HL-60 (cell line): ENCODE measurements at regions not wholly inside any gene's neighbourhood (a gene's known extent, or its start where the extent isn't known, plus 50 kb on each side); places are given as distances from the start of the nearest gene placed in this dataset.

Experiments
- GABPA ChIP-seq: IDR thresholded peaks from 2 replicates; pipeline ENCODE4 v1.6.1; 2012; ENCODE audit warnings: low read depth
- POLR2AphosphoS5 ChIP-seq: IDR thresholded peaks from 2 replicates; pipeline ENCODE4 v1.6.1; 2012; ENCODE audit warnings: low read depth
- SPI1 ChIP-seq: IDR thresholded peaks from 2 replicates; pipeline ENCODE4 v1.6.1; 2012; ENCODE audit warnings: low read depth, mild to moderate bottlenecking, borderline replicate concordance
- TF ChIP-seq, protein P1 (sequence below): IDR thresholded peaks from one replicate; pipeline ENCODE4 v1.5.1; 2011; ENCODE audit warnings: low read length, control low read depth, inconsistent platforms; ENCODE audit not compliant: insufficient read depth
- TF ChIP-seq, protein P2 (sequence below): IDR thresholded peaks from 2 replicates; pipeline ENCODE4 v1.6.1; 2012; ENCODE audit warnings: low read depth; ENCODE audit not compliant: insufficient replicate concordance

- no peak for TF ChIP-seq SPI1
- TF ChIP-seq, protein P1, sequence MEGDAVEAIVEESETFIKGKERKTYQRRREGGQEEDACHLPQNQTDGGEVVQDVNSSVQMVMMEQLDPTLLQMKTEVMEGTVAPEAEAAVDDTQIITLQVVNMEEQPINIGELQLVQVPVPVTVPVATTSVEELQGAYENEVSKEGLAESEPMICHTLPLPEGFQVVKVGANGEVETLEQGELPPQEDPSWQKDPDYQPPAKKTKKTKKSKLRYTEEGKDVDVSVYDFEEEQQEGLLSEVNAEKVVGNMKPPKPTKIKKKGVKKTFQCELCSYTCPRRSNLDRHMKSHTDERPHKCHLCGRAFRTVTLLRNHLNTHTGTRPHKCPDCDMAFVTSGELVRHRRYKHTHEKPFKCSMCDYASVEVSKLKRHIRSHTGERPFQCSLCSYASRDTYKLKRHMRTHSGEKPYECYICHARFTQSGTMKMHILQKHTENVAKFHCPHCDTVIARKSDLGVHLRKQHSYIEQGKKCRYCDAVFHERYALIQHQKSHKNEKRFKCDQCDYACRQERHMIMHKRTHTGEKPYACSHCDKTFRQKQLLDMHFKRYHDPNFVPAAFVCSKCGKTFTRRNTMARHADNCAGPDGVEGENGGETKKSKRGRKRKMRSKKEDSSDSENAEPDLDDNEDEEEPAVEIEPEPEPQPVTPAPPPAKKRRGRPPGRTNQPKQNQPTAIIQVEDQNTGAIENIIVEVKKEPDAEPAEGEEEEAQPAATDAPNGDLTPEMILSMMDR = no peak
- TF ChIP-seq, protein P2, sequence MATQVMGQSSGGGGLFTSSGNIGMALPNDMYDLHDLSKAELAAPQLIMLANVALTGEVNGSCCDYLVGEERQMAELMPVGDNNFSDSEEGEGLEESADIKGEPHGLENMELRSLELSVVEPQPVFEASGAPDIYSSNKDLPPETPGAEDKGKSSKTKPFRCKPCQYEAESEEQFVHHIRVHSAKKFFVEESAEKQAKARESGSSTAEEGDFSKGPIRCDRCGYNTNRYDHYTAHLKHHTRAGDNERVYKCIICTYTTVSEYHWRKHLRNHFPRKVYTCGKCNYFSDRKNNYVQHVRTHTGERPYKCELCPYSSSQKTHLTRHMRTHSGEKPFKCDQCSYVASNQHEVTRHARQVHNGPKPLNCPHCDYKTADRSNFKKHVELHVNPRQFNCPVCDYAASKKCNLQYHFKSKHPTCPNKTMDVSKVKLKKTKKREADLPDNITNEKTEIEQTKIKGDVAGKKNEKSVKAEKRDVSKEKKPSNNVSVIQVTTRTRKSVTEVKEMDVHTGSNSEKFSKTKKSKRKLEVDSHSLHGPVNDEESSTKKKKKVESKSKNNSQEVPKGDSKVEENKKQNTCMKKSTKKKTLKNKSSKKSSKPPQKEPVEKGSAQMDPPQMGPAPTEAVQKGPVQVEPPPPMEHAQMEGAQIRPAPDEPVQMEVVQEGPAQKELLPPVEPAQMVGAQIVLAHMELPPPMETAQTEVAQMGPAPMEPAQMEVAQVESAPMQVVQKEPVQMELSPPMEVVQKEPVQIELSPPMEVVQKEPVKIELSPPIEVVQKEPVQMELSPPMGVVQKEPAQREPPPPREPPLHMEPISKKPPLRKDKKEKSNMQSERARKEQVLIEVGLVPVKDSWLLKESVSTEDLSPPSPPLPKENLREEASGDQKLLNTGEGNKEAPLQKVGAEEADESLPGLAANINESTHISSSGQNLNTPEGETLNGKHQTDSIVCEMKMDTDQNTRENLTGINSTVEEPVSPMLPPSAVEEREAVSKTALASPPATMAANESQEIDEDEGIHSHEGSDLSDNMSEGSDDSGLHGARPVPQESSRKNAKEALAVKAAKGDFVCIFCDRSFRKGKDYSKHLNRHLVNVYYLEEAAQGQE = no peak
- TF ChIP-seq POLR2AphosphoS5 = no peak
- TF ChIP-seq GABPA = no peak
Measured at GRCh38 chr11:13602844-13603243, 65.6 kb upstream of the FAR1 start.
